T47D (cell line): ENCODE measurements at regions not wholly inside any gene's neighbourhood (a gene's known extent, or its start where the extent isn't known, plus 50 kb on each side); places are given as distances from the start of the nearest gene placed in this dataset.

Experiments
- DNase-seq, 2 experiments: peaks; one replicate each; pipeline versions ENCODE4 v3.0.0 to v3.0.0-alpha.2; 2011 to 2012; ENCODE audit warnings: low read depth in 1 of 2, low spot score in 1 of 2
- JUND ChIP-seq: IDR thresholded peaks from 2 replicates; pipeline ENCODE4 v1.6.1; 2012; ENCODE audit warnings: low read depth
- in situ Hi-C: cut with HindIII; loops from 2 replicates; pipeline ENCODE4 v1.10.0; 2016; ENCODE audit warnings: low sequenced_read_pairs, low pct_unique_long_range_greater_than_20kb

- no peak for TF ChIP-seq JUND
- in situ Hi-C loops = no loop called here
- DNase-seq = no peak
Observed at GRCh38 chr2:129441610-129442009, 537.9 kb upstream of the RAB6C start.

- DNase-seq = no peak
- in situ Hi-C loops = no loop called here
- TF ChIP-seq JUND = no peak
Observed at GRCh38 chr2:129443235-129443864, 536.1 kb upstream of the RAB6C start.

GRCh38 chr2:129443865-129444739 is 535.4 kb upstream of the RAB6C start:
- TF ChIP-seq JUND = no peak
- no peak for DNase-seq
- in situ Hi-C loops = no loop called here

GRCh38 chr2:129444751-129445150 is 534.7 kb upstream of the RAB6C start:
- no peak for DNase-seq
- in situ Hi-C loops = no loop called here
- no peak for TF ChIP-seq JUND

GRCh38 chr2:129456691-129457090 is 522.8 kb upstream of the RAB6C start:
- no peak for DNase-seq
- in situ Hi-C loops = no loop called here
- TF ChIP-seq JUND = no peak

DNA sequence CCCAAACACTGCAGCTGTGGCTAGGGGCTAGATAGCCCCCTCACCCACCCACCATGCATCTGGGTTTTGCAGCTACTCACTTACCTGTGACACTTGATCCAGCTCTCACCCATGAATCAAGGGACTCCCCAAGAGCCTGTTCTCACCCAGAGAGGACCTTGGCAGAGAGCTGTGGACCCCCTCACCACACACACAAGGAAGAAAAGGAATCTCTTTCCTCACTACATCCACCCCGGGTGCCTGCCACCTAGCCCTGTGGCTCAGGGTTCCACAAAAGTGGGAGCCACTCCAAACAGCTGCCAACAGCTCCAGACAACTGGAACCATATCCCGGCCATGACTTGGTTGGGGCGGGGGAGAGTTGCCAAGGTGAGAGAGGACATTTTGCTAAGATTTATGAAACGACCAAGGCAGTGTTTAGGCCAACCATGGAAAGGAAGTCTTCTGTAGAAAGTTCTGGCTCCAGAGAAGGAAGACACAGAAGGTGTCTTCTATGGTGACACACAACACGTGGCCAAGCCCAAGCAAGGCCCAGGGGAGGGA is 522.1 kb upstream of the RAB6C start:
- in situ Hi-C loops = no loop called here
- TF ChIP-seq JUND = no peak
- no peak for DNase-seq

- no peak for DNase-seq
- in situ Hi-C loops = no loop called here
- no peak for TF ChIP-seq JUND
Observed at GRCh38 chr2:129458006-129458405, 521.5 kb upstream of the RAB6C start.

DNA sequence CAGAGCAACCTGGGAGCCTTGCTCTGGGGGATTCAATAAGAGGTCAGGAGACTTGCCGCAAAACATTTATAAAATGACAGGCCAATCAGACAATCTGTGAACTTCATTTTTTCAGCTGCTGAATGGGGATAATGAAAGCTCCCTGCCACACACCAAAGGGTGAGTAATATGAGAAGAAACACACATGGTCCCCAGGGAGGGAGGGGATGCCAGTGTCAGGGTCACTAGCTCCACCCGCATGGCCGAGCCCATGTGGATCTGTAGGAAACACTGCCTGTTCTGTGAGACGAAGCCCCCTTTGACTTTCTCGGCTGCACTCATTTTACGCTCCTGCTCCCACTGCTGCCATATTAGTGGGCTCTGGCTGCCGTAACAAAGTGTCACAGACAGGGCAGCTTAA is 521.0 kb upstream of the RAB6C start:
- no peak for TF ChIP-seq JUND
- no peak for DNase-seq
- in situ Hi-C loops = no loop called here

GRCh38 chr2:129459200-129459876 is 520.1 kb upstream of the RAB6C start:
- no peak for TF ChIP-seq JUND
- in situ Hi-C loops = no loop called here
- no peak for DNase-seq

DNA sequence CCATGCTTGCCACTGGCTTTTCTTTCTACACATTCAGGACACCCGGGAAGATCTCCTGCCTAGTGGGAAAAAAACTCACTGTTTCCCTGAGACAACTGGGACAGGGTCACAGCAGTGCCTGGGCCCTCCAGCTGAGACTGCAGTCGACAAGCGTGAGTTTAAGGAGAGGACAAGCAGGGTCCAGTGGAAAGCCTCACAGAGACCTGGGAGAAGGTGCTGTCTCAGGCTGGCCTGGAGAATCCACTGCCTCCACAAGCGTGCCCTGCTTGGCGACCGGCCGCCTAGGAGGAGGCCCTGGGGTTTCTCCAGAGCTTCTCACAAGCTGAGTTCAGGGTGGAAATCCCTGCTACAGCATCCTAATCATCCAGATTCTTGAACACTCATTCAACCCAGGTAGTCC is 519.6 kb upstream of the RAB6C start:
- in situ Hi-C loops = no loop called here
- DNase-seq = no peak
- TF ChIP-seq JUND = no peak

DNA sequence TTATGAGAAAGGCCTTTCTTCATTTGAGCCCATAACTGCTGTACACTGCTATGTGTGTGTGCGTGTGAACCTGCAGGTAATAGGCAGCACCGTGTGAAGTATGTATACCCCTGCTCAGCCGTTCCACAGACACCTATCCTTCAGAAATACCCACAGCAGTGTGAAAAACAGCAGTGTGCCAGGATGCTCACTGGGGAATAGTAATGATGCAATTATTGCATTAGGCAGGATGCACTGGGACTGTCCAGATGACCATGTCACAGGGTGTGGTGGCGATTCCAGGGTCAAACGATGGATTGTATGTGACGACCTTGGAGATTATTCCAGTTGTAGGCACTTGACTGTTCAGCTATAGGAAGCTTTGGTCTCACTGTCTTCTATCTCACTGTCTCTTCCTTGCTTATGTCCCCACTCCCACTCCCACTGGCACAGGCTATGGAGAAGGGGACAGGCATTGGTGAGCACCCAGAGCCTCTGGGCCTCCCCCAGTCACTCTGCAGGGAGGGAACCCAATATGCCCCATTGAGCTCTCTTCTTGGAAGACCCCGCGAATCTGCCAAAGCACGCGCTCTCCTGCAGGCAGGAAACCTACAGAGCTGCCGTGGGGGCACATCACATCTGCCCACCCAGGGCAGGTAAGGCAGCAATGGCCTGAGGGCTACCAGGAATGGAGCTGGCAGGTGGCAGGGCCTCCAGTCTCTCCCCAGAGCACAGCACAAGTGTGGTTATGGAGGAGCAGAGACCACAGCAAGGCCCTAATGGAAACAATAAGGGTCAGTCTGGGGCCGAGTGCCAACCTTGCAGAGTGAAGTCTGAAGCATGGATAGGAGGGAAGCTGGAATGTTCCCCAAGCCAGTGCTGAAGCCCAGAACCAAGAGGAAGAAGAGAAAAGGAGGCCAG is 518.9 kb upstream of the RAB6C start:
- TF ChIP-seq JUND = no peak
- no peak for DNase-seq
- in situ Hi-C loops = no loop called here

DNA sequence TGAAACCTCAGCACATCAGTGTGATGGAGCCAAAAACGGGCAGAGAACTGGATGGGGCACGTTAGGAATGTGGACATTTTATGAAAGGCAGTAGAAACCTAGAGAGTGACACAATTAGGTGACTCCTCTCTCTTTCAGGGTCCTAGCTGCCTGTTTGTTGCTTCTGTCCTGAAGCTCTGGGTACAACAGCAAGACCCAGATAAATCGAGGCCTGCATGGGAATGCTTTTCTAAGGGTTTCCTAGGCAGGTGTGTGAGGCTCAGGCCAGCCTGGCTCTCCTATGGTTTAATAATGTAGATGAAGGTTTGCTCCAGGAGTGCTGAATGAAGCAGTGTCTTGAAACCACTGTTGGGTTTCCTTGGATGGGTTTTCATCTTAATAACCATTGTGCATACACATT is 517.1 kb upstream of the RAB6C start:
- no peak for DNase-seq
- TF ChIP-seq JUND = no peak
- in situ Hi-C loops = no loop called here
